ENCODE measurements at regions not wholly inside any gene's neighbourhood (a gene's known extent, or its start where the extent isn't known, plus 50 kb on each side); places are given as distances from the start of the nearest gene placed in this dataset.

GRCh38 chr1:186575348-186575747 lies 104.9 kb downstream of the PTGS2 start:
- no peak for TF ChIP-seq CTCF (IDR thresholded peaks at IDR 0.05; ENCODE audit: low read depth, low read length, missing control alignments)
- H3K4me3 ChIP-seq (replicated peaks; ENCODE audit: low read depth, low read length) = no peak overlapping the region
- peak; percentile 80 for DNase-seq (ENCODE audit: extremely low read depth, low read depth)

GRCh38 chr1:186574926-186575325 lies 105.3 kb downstream of the PTGS2 start:
- DNase-seq (ENCODE audit: extremely low read depth, low read depth) = no peak
- H3K4me3 ChIP-seq (replicated peaks; ENCODE audit: low read depth, low read length) = no peak overlapping the region
- no peak for TF ChIP-seq CTCF (IDR thresholded peaks at IDR 0.05; ENCODE audit: low read depth, low read length, missing control alignments)

GRCh38 chr1:186572509-186572908 lies 107.7 kb downstream of the PTGS2 start:
- no peak for TF ChIP-seq CTCF (IDR thresholded peaks at IDR 0.05; ENCODE audit: low read depth, low read length, missing control alignments)
- no peak for DNase-seq (ENCODE audit: extremely low read depth, low read depth)
- no peak overlapping the region for H3K4me3 ChIP-seq (replicated peaks; ENCODE audit: low read depth, low read length)

- H3K4me3 ChIP-seq (replicated peaks; ENCODE audit: low read depth, low read length) = no peak overlapping the region
- no peak for DNase-seq (ENCODE audit: extremely low read depth, low read depth)
- TF ChIP-seq CTCF (IDR thresholded peaks at IDR 0.05; ENCODE audit: low read depth, low read length, missing control alignments) = no peak
These were observed 108.5 kb downstream of the PTGS2 start for GRCh38 chr1:186571771-186572170.

- no peak overlapping the region for H3K4me3 ChIP-seq (replicated peaks; ENCODE audit: low read depth, low read length)
- no peak for DNase-seq (ENCODE audit: extremely low read depth, low read depth)
- TF ChIP-seq CTCF (IDR thresholded peaks at IDR 0.05; ENCODE audit: low read depth, low read length, missing control alignments) = no peak
These were observed 108.9 kb upstream of the PDC start for GRCh38 chr1:186569856-186570255.

GRCh38 chr1:186568221-186568620 lies 107.3 kb upstream of the PDC start:
- DNase-seq (ENCODE audit: extremely low read depth, low read depth) = no peak
- no peak overlapping the region for H3K4me3 ChIP-seq (replicated peaks; ENCODE audit: low read depth, low read length)
- no peak for TF ChIP-seq CTCF (IDR thresholded peaks at IDR 0.05; ENCODE audit: low read depth, low read length, missing control alignments)

- DNase-seq (ENCODE audit: extremely low read depth, low read depth) = no peak
- no peak overlapping the region for H3K4me3 ChIP-seq (replicated peaks; ENCODE audit: low read depth, low read length)
- TF ChIP-seq CTCF (IDR thresholded peaks at IDR 0.05; ENCODE audit: low read depth, low read length, missing control alignments) = no peak
These were observed 105.4 kb upstream of the PDC start for GRCh38 chr1:186566140-186566855.

Measured in HFF-Myc (cell line).